Nephron (organoid): ENCODE measurements at regions not wholly inside any gene's neighbourhood (a gene's known extent, or its start where the extent isn't known, plus 50 kb on each side); places are given as distances from the start of the nearest gene placed in this dataset.

Experiments used
- H3K27ac Mint-ChIP-seq, 3 experiments: 2 replicates each; pipeline ENCODE4 v1.8.0; 2020; ENCODE audit warnings: mixed read lengths in 3 of 3, mild to moderate bottlenecking in 2 of 3, moderate library complexity in 1 of 3
- H3K27me3 Mint-ChIP-seq: 2 replicates; pipeline ENCODE4 v1.8.0; 2021; ENCODE audit warnings: low read depth, mild to moderate bottlenecking, moderate library complexity, mixed read lengths
- H3K36me3 Mint-ChIP-seq: 2 replicates; pipeline ENCODE4 v1.8.0; 2020; ENCODE audit warnings: low read depth, mixed read lengths
- H3K4me1 Mint-ChIP-seq: 2 replicates; pipeline ENCODE4 v1.8.0; 2020; ENCODE audit warnings: mixed read lengths
- H3K4me3 Mint-ChIP-seq, 3 experiments: 2 replicates each; pipeline ENCODE4 v1.8.0; 2020; ENCODE audit warnings: mild to moderate bottlenecking in 3 of 3, mixed read lengths in 3 of 3, moderate library complexity in 2 of 3
- H3K9me3 Mint-ChIP-seq: 2 replicates; pipeline ENCODE4 v1.8.0; 2020; ENCODE audit warnings: mixed read lengths
- TF ChIP-seq, protein P1 (sequence below), 3 experiments: fragments of 200-600 bp; sonication (generic); IDR thresholded peaks; one replicate each; pipeline ENCODE4 v1.5.0; 2021; ENCODE audit warnings: antibody characterized with exemption in 3 of 3; ENCODE audit not compliant: unreplicated experiment in 3 of 3

DNA sequence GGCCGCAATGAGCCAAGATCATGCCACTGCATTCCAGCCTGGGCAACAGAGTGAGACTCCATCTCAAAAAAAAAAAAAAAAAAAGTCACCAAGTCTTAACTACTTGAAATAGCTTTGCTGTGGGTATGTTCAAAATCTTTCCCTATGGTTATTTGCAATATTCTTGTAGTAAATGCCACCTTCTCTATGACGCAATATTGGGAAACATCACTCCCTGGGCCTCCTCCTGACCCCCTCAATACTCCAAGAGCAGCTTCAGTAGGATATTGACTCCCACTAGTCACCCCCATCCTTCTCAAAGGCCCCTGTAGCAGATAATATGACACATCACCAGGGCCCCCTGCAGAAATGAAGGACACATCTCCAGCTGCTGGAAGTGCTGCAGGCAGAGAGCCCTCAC is 137.8 kb downstream of the AIPL1 start:
- TF ChIP-seq, protein P1, sequence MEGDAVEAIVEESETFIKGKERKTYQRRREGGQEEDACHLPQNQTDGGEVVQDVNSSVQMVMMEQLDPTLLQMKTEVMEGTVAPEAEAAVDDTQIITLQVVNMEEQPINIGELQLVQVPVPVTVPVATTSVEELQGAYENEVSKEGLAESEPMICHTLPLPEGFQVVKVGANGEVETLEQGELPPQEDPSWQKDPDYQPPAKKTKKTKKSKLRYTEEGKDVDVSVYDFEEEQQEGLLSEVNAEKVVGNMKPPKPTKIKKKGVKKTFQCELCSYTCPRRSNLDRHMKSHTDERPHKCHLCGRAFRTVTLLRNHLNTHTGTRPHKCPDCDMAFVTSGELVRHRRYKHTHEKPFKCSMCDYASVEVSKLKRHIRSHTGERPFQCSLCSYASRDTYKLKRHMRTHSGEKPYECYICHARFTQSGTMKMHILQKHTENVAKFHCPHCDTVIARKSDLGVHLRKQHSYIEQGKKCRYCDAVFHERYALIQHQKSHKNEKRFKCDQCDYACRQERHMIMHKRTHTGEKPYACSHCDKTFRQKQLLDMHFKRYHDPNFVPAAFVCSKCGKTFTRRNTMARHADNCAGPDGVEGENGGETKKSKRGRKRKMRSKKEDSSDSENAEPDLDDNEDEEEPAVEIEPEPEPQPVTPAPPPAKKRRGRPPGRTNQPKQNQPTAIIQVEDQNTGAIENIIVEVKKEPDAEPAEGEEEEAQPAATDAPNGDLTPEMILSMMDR (IDR thresholded peaks at IDR 0.05; ENCODE audit: unreplicated experiment in 3 of 3) = no peak
- H3K36me3 Mint-ChIP-seq = no peaks in the 10 kb centered on the region
- H3K4me3 Mint-ChIP-seq = no peak overlapping the region
- peaks cover 41% of the 10 kb centered on the region for H3K27me3 Mint-ChIP-seq
- H3K9me3 Mint-ChIP-seq = no peaks in the 10 kb centered on the region
- H3K27ac Mint-ChIP-seq = no peak overlapping the region
- H3K4me1 Mint-ChIP-seq = no peaks in the 10 kb centered on the region

DNA sequence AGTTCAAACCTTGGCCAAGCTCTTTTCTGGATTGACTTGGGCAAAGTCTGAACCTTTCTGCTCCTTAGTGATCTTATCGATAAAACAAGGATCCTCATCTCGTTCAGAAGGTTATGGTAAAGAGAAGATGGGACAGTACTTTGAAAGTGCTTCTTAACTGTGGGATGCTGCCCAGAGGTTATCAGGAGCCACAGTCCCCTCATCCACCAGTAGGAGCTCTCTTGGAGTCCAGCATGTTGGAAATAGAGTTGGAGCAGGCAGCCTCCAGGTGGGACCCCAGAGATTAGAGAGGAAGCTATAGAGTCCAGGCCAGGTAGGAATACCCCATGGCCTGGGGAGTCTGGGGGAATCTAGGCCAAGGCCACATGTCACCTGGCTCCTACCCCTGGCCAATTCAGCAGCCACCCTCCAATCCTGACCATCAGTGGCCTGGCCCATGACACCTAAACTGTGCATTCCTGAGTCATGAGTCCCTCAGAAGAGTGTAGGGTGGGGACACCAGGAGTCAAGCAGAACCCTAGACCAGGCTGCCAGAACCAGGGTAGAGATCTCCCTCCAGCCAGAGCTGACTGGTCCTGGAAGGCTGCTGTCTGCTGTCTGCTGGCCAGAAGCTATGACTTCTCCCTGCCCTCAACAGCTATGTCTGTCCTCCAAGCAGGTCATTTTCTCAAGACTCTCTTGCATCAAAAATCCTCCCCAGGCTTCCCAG is 144.3 kb downstream of the AIPL1 start:
- Mint-ChIP-seq H3K4me3 (no peak overlapping the region), H3K4me1 (no peaks in the 10 kb centered on the region), H3K27me3 (peaks cover 19% of the 10 kb centered on the region), H3K9me3 (no peaks in the 10 kb centered on the region), H3K27ac (no peak overlapping the region), H3K36me3 (no peaks in the 10 kb centered on the region)
- TF ChIP-seq, protein P1 (IDR thresholded peaks at IDR 0.05; ENCODE audit: unreplicated experiment in 3 of 3) = no peak

- TF ChIP-seq, protein P1 (IDR thresholded peaks at IDR 0.05; ENCODE audit: unreplicated experiment in 3 of 3) = no peak
These were observed 148.7 kb downstream of the AIPL1 start for GRCh38 chr17:6286233-6286632.

DNA sequence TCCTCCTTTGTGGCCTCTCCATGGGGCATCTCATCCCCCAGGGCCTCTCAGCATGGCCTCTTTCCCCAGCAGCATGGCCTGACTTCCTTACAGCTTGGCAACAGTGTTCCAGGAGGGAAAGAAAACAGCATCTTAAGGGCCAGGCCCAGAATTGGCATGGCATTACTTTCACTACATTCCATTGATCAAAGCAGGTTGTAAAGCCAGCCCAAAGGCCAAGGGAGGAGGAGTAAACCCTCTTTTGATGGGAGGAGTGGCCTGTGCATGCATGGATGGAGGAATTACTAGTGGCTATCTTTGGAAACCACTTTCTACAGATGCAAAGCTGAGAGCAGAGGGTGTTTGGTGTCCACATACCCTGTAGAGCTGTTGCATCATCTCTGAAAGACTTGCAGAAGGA is 149.4 kb downstream of the AIPL1 start:
- no peak overlapping the region for H3K27ac Mint-ChIP-seq
- H3K9me3 Mint-ChIP-seq = peaks cover 4% of the 10 kb centered on the region
- H3K4me1 Mint-ChIP-seq = no peaks in the 10 kb centered on the region
- H3K4me3 Mint-ChIP-seq = no peak overlapping the region
- H3K27me3 Mint-ChIP-seq = peaks cover 17% of the 10 kb centered on the region
- no peaks in the 10 kb centered on the region for H3K36me3 Mint-ChIP-seq
- TF ChIP-seq, protein P1 (IDR thresholded peaks at IDR 0.05; ENCODE audit: unreplicated experiment in 3 of 3) = no peak

More at GRCh38 chr17:6286233-6286632, 148.7 kb downstream of the AIPL1 start:
- H3K27me3 Mint-ChIP-seq = peaks cover 14% of the 10 kb centered on the region
- H3K4me1 Mint-ChIP-seq = no peaks in the 10 kb centered on the region
- no peak overlapping the region for H3K27ac Mint-ChIP-seq
- no peak overlapping the region for H3K4me3 Mint-ChIP-seq
- H3K9me3 Mint-ChIP-seq = peaks cover 4% of the 10 kb centered on the region
- H3K36me3 Mint-ChIP-seq = no peaks in the 10 kb centered on the region

DNA sequence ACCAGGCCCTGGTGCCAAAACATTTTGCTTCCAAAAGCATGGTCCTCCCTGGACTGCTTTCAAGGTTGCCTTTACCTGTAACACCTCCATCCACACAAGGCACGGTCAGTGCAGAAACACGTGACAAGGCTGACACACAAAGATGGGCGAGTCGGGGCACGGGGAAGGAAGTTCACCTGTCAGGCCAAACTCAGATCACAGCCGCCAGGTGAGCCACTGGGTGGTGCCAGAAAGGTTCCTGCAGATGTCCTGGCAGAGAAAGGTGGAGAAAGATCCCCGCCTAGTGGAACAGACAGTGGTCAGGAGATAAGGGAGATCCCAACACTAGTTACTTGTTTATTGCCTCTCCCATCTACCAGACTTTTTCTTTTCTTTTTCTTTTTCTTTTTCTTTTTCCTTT is 155.3 kb downstream of the AIPL1 start:
- H3K4me3 Mint-ChIP-seq = no peak overlapping the region
- TF ChIP-seq, protein P1 (IDR thresholded peaks at IDR 0.05; ENCODE audit: unreplicated experiment in 3 of 3) = peak in 1 of 3 experiments; percentile 29
- peaks cover 4% of the 10 kb centered on the region for H3K9me3 Mint-ChIP-seq
- H3K36me3 Mint-ChIP-seq = no peaks in the 10 kb centered on the region
- no peaks in the 10 kb centered on the region for H3K4me1 Mint-ChIP-seq
- no peak overlapping the region for H3K27ac Mint-ChIP-seq
- peaks cover 21% of the 10 kb centered on the region for H3K27me3 Mint-ChIP-seq

- no peak overlapping the region for H3K27ac Mint-ChIP-seq
- TF ChIP-seq, protein P1 (IDR thresholded peaks at IDR 0.05; ENCODE audit: unreplicated experiment in 3 of 3) = no peak
- no peaks in the 10 kb centered on the region for H3K36me3 Mint-ChIP-seq
- peaks cover 14% of the 10 kb centered on the region for H3K27me3 Mint-ChIP-seq
- no peaks in the 10 kb centered on the region for H3K4me1 Mint-ChIP-seq
- H3K4me3 Mint-ChIP-seq = no peak overlapping the region
- no peaks in the 10 kb centered on the region for H3K9me3 Mint-ChIP-seq
These were observed 156.5 kb downstream of the AIPL1 start for GRCh38 chr17:6278376-6278775.
